ENCODE measurements at regions not wholly inside any gene's neighbourhood (a gene's known extent, or its start where the extent isn't known, plus 50 kb on each side); places are given as distances from the start of the nearest gene placed in this dataset.

GRCh38 chr5:124252191-124252638 is 494.2 kb downstream of the ZNF608 start:
- TF ChIP-seq CTCF (IDR thresholded peaks at IDR 0.05) (no peak), NFIC (IDR thresholded peaks at IDR 0.05; ENCODE audit: borderline replicate concordance) (no peak), GABPA (IDR thresholded peaks at IDR 0.05; ENCODE audit: low read depth) (no peak), ELF1 (IDR thresholded peaks at IDR 0.05) (no peak), SIN3A (IDR thresholded peaks at IDR 0.05; ENCODE audit: borderline replicate concordance, low read depth, low read length) (no peak), NRF1 (IDR thresholded peaks at IDR 0.05; ENCODE audit: low read depth, low read length) (no peak), YY1 (IDR thresholded peaks at IDR 0.05; ENCODE audit: low read depth) (no peak), MEF2A (IDR thresholded peaks at IDR 0.05; ENCODE audit: borderline replicate concordance, low read depth) (no peak)
- TF ChIP-seq, protein P1, sequence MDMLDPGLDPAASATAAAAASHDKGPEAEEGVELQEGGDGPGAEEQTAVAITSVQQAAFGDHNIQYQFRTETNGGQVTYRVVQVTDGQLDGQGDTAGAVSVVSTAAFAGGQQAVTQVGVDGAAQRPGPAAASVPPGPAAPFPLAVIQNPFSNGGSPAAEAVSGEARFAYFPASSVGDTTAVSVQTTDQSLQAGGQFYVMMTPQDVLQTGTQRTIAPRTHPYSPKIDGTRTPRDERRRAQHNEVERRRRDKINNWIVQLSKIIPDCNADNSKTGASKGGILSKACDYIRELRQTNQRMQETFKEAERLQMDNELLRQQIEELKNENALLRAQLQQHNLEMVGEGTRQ (IDR thresholded peaks at IDR 0.05; ENCODE audit: borderline replicate concordance, low read depth, low read length): no peak
- TF ChIP-seq, protein P2, sequence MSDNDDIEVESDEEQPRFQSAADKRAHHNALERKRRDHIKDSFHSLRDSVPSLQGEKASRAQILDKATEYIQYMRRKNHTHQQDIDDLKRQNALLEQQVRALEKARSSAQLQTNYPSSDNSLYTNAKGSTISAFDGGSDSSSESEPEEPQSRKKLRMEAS (IDR thresholded peaks at IDR 0.05; ENCODE audit: low read depth): no peak
- TF ChIP-seq, protein P3, sequence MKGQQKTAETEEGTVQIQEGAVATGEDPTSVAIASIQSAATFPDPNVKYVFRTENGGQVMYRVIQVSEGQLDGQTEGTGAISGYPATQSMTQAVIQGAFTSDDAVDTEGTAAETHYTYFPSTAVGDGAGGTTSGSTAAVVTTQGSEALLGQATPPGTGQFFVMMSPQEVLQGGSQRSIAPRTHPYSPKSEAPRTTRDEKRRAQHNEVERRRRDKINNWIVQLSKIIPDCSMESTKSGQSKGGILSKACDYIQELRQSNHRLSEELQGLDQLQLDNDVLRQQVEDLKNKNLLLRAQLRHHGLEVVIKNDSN (IDR thresholded peaks at IDR 0.05; ENCODE audit: borderline replicate concordance, low read depth): no peak

All from SK-N-SH (cell line).